Fibroblast of the aortic adventitia (primary cell): ENCODE measurements at regions not wholly inside any gene's neighbourhood (a gene's known extent, or its start where the extent isn't known, plus 50 kb on each side); places are given as distances from the start of the nearest gene placed in this dataset. TPM values are rescaled to one million over a fixed set of nuclear protein-coding genes. Genes with fewer than 3 reads are reported as not detected.

ENCODE experiments used
- DNase-seq: peaks from one replicate; pipeline ENCODE4 v3.0.0-alpha.2; 2010; ENCODE audit warnings: low read depth
- H3K4me3 ChIP-seq: 2 replicates; pipeline ENCODE4 v1.5.1; 2011; ENCODE audit warnings: low read depth, mild to moderate bottlenecking, control low read depth, low read length, moderate library complexity
- small RNA-seq: library from RNA; depleted of rRNA; stranded (forward); fragments of <200 nt; gene quantifications from one replicate; pipeline ENCODE3, GENCODE V24; 2012
- TF ChIP-seq, protein P1 (sequence below): IDR thresholded peaks from 2 replicates; pipeline ENCODE4 v1.5.1; 2011; ENCODE audit warnings: mild to moderate bottlenecking, low read length, control low read depth, inconsistent platforms; ENCODE audit not compliant: insufficient read depth

GRCh38 chr2:185687967-185688366 lies 50.6 kb upstream of the FSIP2 start:
- DNase-seq = no peak
- no peak overlapping the region for H3K4me3 ChIP-seq
- TF ChIP-seq, protein P1, sequence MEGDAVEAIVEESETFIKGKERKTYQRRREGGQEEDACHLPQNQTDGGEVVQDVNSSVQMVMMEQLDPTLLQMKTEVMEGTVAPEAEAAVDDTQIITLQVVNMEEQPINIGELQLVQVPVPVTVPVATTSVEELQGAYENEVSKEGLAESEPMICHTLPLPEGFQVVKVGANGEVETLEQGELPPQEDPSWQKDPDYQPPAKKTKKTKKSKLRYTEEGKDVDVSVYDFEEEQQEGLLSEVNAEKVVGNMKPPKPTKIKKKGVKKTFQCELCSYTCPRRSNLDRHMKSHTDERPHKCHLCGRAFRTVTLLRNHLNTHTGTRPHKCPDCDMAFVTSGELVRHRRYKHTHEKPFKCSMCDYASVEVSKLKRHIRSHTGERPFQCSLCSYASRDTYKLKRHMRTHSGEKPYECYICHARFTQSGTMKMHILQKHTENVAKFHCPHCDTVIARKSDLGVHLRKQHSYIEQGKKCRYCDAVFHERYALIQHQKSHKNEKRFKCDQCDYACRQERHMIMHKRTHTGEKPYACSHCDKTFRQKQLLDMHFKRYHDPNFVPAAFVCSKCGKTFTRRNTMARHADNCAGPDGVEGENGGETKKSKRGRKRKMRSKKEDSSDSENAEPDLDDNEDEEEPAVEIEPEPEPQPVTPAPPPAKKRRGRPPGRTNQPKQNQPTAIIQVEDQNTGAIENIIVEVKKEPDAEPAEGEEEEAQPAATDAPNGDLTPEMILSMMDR = no peak

Small RNAs in the stretch of these regions (small RNA-seq; reads per million reads assigned to genes)
- gene RF00096 = not detected
